ENCODE measurements at regions not wholly inside any gene's neighbourhood (a gene's known extent, or its start where the extent isn't known, plus 50 kb on each side); places are given as distances from the start of the nearest gene placed in this dataset.
A peak's percentile ranks its signal among the peaks of the same experiment; 100 is the strongest.

DNA sequence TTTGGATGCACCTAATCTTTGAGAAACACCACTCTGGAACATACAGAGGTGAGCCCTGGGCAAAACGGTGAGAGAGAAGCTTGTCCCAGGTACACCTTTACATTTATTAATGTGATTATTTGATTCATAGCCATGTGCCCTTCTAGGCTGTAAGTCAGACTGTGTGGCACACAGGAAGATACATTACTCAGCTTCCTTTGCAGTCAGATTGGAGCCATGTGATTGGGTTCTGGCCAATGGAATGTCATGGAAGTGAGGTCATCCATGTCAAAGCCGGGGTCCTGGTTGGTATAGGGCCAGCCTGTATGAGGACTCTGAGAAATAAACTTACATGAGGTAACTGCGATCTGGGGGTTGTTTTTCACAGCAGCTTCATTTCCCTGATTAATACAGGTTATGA, 106.8 kb upstream of the CD180 start:
- H3K27ac ChIP-seq (ENCODE audit: low read length), result no peak overlapping the region
- H3K4me3 ChIP-seq (ENCODE audit: low read length), result no peak overlapping the region
- H3K9me3 ChIP-seq (ENCODE audit: control insufficient read depth, low read depth, low read length), result no peaks in the 10 kb centered on the region
- no peaks in the 10 kb centered on the region for H3K36me3 ChIP-seq (ENCODE audit: control insufficient read depth, insufficient read depth, low read length)
- H3K4me1 ChIP-seq (ENCODE audit: control insufficient read depth, insufficient read depth, low read length), result no peaks in the 10 kb centered on the region
- DNase-seq, result no peak
- WGBS (ENCODE audit: insufficient coverage, low lambda C conversion rate), result no CpG with 5 or more reads among the region's 3 CpGs
- H3K27me3 ChIP-seq (ENCODE audit: control insufficient read depth, insufficient read depth, low read length), result no peaks in the 10 kb centered on the region

DNA sequence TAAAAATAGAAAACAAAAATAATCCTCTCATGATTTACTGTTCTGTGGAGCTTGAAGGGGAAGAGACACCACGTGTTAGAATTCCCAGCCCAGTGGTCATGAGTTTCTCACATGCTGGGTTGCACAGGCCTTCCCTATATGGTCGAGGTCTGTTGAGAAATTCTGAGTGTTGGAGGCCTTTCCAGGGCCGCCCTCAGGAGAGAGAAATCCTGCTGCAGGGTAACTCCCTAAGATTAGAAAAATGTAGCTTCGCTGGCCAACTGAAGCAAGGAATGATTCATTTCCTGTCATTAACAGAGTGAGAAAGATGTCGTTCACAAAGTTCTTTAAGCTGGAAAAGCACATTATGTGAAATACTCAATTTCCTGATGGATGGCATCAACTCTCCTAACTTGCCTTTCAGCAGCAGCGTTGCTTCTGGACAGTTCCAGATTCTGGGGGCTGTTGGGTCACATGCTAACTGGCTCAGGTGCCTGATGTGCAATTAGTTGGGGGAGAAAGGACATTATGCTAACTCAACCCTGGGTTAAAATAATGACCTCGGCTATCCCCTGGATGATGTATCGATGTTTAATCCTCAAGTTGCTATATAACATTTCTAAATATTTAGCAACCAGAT, 104.8 kb upstream of the CD180 start:
- H3K4me1 ChIP-seq (ENCODE audit: control insufficient read depth, insufficient read depth, low read length), result no peaks in the 10 kb centered on the region
- no peaks in the 10 kb centered on the region for H3K9me3 ChIP-seq (ENCODE audit: control insufficient read depth, low read depth, low read length)
- H3K27ac ChIP-seq (ENCODE audit: low read length), result peak overlapping the region; percentile 0
- 89% methylated on average over 3 of the region's 8 CpGs for WGBS (ENCODE audit: insufficient coverage, low lambda C conversion rate)
- DNase-seq, result peak; percentile 22 to 50
- H3K4me3 ChIP-seq (ENCODE audit: low read length), result no peak overlapping the region
- H3K27me3 ChIP-seq (ENCODE audit: control insufficient read depth, insufficient read depth, low read length), result no peaks in the 10 kb centered on the region
- H3K36me3 ChIP-seq (ENCODE audit: control insufficient read depth, insufficient read depth, low read length), result no peaks in the 10 kb centered on the region

DNA sequence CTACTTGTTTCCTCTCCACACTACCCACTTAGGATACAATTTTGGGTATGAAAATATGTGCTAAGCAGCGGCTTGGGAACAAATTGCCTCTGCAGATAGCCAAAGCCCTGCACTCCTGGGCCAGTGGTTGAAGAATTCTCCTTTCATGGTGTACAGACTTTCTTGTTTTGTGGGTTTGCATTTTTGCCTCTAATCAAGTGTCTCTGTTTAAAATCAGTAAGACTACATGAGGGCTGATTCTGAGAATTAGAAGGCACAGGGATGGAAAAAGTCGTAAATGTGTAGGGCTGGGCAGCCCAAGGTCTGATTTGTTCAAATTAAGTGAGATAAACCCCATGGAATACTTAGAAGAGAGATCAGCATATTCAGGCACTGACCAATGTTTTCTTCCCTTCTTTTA, 103.7 kb upstream of the CD180 start:
- H3K27me3 ChIP-seq (ENCODE audit: control insufficient read depth, insufficient read depth, low read length), result no peaks in the 10 kb centered on the region
- H3K27ac ChIP-seq (ENCODE audit: low read length), result no peak overlapping the region
- H3K4me1 ChIP-seq (ENCODE audit: control insufficient read depth, insufficient read depth, low read length), result no peaks in the 10 kb centered on the region
- H3K4me3 ChIP-seq (ENCODE audit: low read length), result no peak overlapping the region
- DNase-seq, result no peak
- WGBS (ENCODE audit: insufficient coverage, low lambda C conversion rate), result no CpG with 5 or more reads among the region's 2 CpGs
- H3K36me3 ChIP-seq (ENCODE audit: control insufficient read depth, insufficient read depth, low read length), result no peaks in the 10 kb centered on the region
- no peaks in the 10 kb centered on the region for H3K9me3 ChIP-seq (ENCODE audit: control insufficient read depth, low read depth, low read length)

DNA sequence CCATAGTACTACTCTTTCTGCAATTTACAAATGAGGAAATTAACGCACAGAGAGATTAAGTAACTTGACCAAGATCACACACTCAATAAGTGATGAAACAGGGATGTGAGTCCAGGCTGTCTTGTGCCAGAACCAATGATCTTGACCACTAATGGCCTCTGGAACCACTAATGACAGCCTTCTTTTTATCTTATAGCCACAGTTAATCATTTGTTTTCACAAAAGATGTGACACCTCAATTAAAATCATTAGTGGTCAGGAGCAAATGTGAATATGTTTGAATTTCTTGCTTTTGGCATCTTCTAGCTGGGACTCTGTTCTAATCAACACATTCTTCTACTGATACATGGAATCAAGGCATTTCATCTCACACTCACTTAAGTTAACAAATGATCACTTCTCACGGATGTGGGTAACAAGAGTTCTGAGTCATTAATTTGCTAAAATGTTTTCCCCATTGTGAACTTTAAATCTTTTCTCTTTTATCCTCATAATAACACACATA, 102.7 kb upstream of the CD180 start:
- Histone ChIP-seq H3K27me3 (ENCODE audit: control insufficient read depth, insufficient read depth, low read length) (no peaks in the 10 kb centered on the region), H3K9me3 (ENCODE audit: control insufficient read depth, low read depth, low read length) (no peaks in the 10 kb centered on the region), H3K27ac (ENCODE audit: low read length) (no peak overlapping the region), H3K4me1 (ENCODE audit: control insufficient read depth, insufficient read depth, low read length) (no peaks in the 10 kb centered on the region), H3K4me3 (ENCODE audit: low read length) (no peak overlapping the region), H3K36me3 (ENCODE audit: control insufficient read depth, insufficient read depth, low read length) (no peaks in the 10 kb centered on the region)
- whole genome bisulfite sequencing (ENCODE audit: insufficient coverage, low lambda C conversion rate), result no CpG with 5 or more reads among the region's 2 CpGs
- DNase-seq, result no peak

DNA sequence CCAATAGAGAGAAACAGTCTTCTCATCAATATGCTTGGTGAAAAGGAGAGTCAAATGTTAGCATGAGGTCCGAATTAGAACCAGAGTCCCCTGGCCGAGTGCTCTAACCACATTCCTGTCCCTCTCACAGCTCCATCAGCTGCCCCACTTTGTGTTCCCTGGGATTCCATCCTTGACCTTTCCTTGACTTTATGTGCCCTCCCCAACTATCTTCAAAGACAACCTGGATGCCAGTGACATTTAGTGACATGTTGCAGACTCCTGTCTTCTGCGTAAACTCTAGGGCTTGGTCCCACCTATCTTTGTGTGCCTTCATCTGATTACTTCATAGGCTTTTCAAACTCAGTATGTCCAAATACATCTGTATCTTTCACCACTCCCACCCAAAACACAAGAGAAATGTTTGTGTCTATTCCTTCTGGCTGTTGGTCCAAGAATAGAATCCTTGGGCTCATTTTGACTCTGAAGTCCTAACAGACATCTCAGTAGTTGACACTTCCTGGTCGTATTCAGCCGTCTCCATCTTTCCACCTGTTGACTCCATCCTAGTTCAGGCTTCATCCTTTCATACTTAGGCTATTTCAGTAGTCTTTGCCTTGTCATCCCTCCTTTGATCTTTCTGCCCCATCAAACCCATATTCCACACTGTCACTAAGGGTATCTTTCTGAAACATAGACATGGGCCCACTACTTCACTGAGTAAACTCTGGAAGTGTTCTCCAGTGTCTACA, 101.4 kb upstream of the CD180 start:
- DNase-seq, result no peak
- H3K4me3 ChIP-seq (ENCODE audit: low read length), result no peak overlapping the region
- H3K36me3 ChIP-seq (ENCODE audit: control insufficient read depth, insufficient read depth, low read length), result no peaks in the 10 kb centered on the region
- H3K4me1 ChIP-seq (ENCODE audit: control insufficient read depth, insufficient read depth, low read length), result no peaks in the 10 kb centered on the region
- H3K27ac ChIP-seq (ENCODE audit: low read length), result no peak overlapping the region
- 100% methylated on average over 1 of the region's 5 CpGs for WGBS (ENCODE audit: insufficient coverage, low lambda C conversion rate)
- H3K27me3 ChIP-seq (ENCODE audit: control insufficient read depth, insufficient read depth, low read length), result no peaks in the 10 kb centered on the region
- H3K9me3 ChIP-seq (ENCODE audit: control insufficient read depth, low read depth, low read length), result no peaks in the 10 kb centered on the region

DNA sequence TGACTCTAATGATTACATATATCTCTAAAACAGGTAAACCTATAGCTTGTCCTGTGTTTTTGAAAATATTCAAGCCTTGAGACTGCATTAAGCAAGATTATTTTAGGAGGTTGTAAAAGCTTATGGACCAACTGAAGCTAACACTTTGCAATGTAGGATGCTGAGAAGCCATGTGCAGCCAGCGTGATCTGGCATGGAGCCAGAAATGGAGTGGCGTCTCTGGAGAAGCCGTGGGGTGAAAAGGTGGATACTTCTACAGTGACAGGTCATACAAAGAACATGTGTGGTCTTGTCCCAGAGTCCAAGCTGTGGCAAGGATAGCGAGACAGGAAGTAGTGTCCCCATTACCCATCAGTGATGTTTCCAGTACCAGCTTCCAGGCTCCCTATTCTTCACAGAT, 100.8 kb upstream of the CD180 start:
- no peaks in the 10 kb centered on the region for H3K36me3 ChIP-seq (ENCODE audit: control insufficient read depth, insufficient read depth, low read length)
- H3K4me1 ChIP-seq (ENCODE audit: control insufficient read depth, insufficient read depth, low read length), result no peaks in the 10 kb centered on the region
- no peak for DNase-seq
- no peaks in the 10 kb centered on the region for H3K27me3 ChIP-seq (ENCODE audit: control insufficient read depth, insufficient read depth, low read length)
- no peak overlapping the region for H3K4me3 ChIP-seq (ENCODE audit: low read length)
- no peaks in the 10 kb centered on the region for H3K9me3 ChIP-seq (ENCODE audit: control insufficient read depth, low read depth, low read length)
- no peak overlapping the region for H3K27ac ChIP-seq (ENCODE audit: low read length)
- WGBS (ENCODE audit: insufficient coverage, low lambda C conversion rate), result no CpG with 5 or more reads among the region's 4 CpGs

DNA sequence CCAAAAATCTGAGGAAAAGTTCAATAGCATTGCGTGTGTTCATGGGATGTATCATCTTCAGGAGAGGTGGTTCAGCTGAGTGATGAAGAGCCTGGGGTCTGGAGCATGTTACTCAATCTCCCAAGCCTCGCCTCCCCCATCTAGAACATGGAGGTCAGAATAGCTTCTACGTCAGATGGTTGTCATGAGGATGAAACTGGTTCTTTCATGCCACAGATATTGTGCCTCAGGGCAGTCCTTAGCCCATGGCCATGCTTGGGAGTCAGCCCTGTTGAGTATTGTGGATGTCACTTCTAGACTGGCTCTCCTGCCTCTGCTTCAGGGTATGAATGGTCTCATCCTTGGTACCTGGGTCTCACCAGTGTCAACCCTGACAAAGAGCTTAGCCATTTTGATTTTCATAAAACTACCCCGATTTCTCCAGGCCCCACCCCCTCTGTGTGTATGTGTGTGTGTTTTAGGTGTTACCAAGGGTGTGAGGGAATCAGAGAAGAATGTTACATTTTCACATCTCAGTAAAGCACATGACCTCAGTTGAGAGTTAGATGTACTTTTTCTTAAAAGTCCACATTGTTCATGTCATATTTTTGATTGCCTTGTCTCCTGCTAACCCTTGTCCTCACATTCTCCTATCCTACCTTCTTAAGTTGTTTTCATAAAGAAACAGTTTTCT, 97.8 kb upstream of the CD180 start:
- Histone ChIP-seq H3K27me3 (ENCODE audit: control insufficient read depth, insufficient read depth, low read length) (no peaks in the 10 kb centered on the region), H3K27ac (ENCODE audit: low read length) (no peak overlapping the region), H3K4me3 (ENCODE audit: low read length) (no peak overlapping the region), H3K9me3 (ENCODE audit: control insufficient read depth, low read depth, low read length) (no peaks in the 10 kb centered on the region), H3K36me3 (ENCODE audit: control insufficient read depth, insufficient read depth, low read length) (no peaks in the 10 kb centered on the region), H3K4me1 (ENCODE audit: control insufficient read depth, insufficient read depth, low read length) (no peaks in the 10 kb centered on the region)
- DNase-seq, result no peak
- no CpG with 5 or more reads among the region's 4 CpGs for WGBS (ENCODE audit: insufficient coverage, low lambda C conversion rate)

DNA sequence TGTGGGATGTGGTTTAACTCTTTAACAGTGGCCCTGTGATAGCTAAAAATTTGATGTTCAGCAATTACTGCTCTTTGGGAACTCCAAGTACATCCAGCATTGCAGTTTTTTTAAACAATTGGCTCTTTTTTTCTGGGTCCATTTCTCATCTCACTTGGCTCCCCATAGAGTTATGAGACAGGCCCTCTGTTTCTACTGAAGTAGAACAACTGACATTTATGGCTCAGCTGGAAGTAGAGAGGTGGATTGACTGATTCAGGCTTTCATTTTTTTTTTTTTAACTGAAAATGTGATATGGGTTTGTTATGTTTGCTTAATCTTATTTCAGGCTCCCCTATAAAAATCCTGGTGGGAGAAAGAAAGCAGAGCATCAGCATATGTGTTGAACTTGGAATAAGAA, 96.6 kb upstream of the CD180 start:
- Histone ChIP-seq H3K4me1 (ENCODE audit: control insufficient read depth, insufficient read depth, low read length) (no peaks in the 10 kb centered on the region), H3K27ac (ENCODE audit: low read length) (no peak overlapping the region), H3K9me3 (ENCODE audit: control insufficient read depth, low read depth, low read length) (no peaks in the 10 kb centered on the region), H3K36me3 (ENCODE audit: control insufficient read depth, insufficient read depth, low read length) (no peaks in the 10 kb centered on the region), H3K4me3 (ENCODE audit: low read length) (no peak overlapping the region), H3K27me3 (ENCODE audit: control insufficient read depth, insufficient read depth, low read length) (no peaks in the 10 kb centered on the region)
- DNase-seq, result no peak

DNA sequence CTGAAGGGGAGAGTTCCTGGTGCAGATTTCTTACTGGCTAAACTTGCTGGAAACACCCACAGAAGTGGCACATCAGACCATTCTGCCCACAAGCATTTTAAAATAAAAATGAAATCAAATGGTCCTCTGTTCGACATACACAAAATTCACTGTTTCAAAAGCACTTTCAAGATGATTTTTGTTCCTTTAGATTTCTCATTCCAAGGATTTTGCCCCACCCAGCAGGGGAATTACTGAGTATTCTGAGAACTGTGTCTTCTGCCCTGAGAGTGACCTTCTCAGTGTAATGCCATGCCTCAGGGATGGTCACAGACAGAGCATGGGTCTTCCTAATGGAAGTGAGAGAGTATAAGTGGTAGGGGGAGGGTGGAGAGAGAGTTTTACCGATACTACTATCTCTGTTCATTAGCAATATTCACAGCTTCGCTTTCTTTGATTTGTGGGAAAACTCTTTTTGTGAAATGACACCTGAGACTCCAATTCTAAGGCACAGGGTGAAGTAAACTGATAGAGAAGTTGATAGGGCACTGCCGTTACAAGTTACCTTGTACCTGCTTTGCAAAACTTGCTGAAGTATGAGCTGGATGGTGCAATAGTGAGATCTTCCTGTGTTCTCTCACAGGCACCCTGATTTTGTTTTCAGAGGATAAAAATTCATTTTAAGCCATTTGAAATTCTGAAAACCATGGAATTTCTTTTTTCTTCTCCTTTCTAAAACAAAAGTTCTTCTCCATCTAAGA, 95.8 kb upstream of the CD180 start:
- no peaks in the 10 kb centered on the region for H3K4me1 ChIP-seq (ENCODE audit: control insufficient read depth, insufficient read depth, low read length)
- WGBS (ENCODE audit: insufficient coverage, low lambda C conversion rate), result no CpG with 5 or more reads among the region's 4 CpGs
- H3K27me3 ChIP-seq (ENCODE audit: control insufficient read depth, insufficient read depth, low read length), result no peaks in the 10 kb centered on the region
- no peaks in the 10 kb centered on the region for H3K9me3 ChIP-seq (ENCODE audit: control insufficient read depth, low read depth, low read length)
- no peak overlapping the region for H3K4me3 ChIP-seq (ENCODE audit: low read length)
- no peaks in the 10 kb centered on the region for H3K36me3 ChIP-seq (ENCODE audit: control insufficient read depth, insufficient read depth, low read length)
- no peak overlapping the region for H3K27ac ChIP-seq (ENCODE audit: low read length)
- DNase-seq, result no peak

DNA sequence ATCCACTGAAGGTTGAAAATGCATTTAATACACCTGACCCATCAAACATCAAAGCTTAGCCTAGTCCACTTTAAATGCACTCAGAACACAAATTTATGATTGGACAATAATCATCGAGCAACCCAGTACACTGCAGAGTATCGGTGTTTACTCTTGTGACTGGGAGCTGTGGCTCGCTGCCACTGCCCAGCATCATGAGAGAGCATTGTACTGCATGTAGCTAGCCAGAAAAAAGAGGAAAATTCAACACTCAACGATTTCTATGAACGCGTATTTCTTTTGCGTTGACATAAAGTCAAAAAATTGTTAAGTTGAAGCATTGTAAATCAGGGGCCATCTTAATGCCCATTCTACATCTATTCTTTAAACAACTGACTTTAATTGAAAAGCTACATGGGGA, 95.1 kb upstream of the CD180 start:
- Histone ChIP-seq H3K9me3 (ENCODE audit: control insufficient read depth, low read depth, low read length) (no peaks in the 10 kb centered on the region), H3K36me3 (ENCODE audit: control insufficient read depth, insufficient read depth, low read length) (no peaks in the 10 kb centered on the region), H3K4me3 (ENCODE audit: low read length) (no peak overlapping the region), H3K27ac (ENCODE audit: low read length) (no peak overlapping the region), H3K27me3 (ENCODE audit: control insufficient read depth, insufficient read depth, low read length) (no peaks in the 10 kb centered on the region), H3K4me1 (ENCODE audit: control insufficient read depth, insufficient read depth, low read length) (no peaks in the 10 kb centered on the region)
- no peak for DNase-seq
- 100% methylated on average over 1 of the region's 7 CpGs for WGBS (ENCODE audit: insufficient coverage, low lambda C conversion rate)

Data from large intestine (tissue), 3 donors.